HG02571 (cell line): ENCODE measurements at regions not wholly inside any gene's neighbourhood (a gene's known extent, or its start where the extent isn't known, plus 50 kb on each side); places are given as distances from the start of the nearest gene placed in this dataset.
"Not testable (repeated sequence)": the region's sequence is repeated elsewhere in the genome, so short reads cannot be mapped to it uniquely, and the experiment has no call there.

ENCODE experiments used
- ATAC-seq: cut with Tn5 transposase; IDR thresholded peaks from one replicate; pipeline ENCODE4 v1.9.1; 2021; ENCODE audit warnings: mild to moderate bottlenecking, moderate library complexity; ENCODE audit not compliant: unreplicated experiment

GRCh38 chr10:108327706-108328105 lies 1163.2 kb upstream of the SORCS1 start:
- ATAC-seq: no peak

DNA sequence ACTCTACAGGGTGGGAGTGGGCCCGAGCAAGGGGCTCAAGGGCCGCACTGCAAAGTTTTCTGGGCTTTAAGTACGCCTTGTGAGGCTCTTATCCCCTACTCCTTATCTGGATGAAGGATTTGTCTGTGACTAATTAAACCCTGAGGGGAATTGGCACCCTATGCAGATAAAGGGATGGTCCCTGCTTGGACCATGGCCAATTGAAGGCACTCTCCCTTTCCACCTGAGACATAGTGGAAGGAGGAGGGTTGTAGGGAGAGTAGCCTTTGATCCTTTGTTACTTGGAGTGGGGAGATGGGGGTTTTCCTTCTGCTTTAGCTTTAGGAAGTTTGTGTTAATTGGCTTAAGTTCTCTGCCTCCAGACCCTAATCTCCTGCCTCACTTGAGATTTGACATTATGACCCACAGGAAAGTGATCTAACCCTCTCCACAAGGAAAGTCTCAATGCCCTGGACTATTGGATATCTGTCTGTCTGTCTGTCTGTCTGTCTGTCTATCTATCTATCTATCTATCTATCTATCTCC lies 1158.8 kb upstream of the SORCS1 start:
- no peak for ATAC-seq

DNA sequence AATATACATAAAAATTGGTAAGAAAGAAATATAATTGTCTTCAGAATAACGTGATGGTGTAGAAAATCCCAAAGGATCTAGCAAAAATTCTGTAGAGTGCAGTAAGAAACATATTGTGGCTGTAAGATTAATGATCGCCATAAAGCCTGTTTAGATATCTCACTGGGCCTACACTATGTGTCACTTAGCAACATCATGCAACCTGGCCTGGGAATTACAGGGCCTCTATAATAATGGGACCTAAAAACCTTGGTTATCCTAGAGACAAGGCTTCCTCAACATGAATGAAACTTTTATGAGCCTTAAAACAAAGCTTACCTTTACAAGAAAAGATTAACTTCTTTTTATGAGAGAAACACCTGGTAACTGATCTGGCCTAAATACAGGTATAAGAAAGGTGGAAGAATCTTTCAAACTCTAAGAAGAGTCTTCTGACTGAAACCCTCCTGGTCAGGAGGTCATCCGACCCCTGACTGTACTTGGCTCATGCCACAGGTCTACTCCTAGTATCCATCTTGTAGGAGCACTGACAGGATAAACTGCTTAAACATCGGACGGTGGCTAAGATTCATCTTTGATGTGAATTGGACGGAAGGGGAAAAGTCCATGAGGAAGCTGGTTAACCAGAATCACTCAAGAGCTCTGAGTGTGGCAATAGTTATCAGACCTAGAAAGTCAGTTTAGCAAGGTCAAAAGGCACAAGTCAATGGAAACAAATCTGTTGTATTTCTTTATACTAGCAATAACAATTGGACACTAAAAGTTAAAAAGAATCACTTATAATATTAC lies 1155.1 kb upstream of the SORCS1 start:
- no peak for ATAC-seq

DNA sequence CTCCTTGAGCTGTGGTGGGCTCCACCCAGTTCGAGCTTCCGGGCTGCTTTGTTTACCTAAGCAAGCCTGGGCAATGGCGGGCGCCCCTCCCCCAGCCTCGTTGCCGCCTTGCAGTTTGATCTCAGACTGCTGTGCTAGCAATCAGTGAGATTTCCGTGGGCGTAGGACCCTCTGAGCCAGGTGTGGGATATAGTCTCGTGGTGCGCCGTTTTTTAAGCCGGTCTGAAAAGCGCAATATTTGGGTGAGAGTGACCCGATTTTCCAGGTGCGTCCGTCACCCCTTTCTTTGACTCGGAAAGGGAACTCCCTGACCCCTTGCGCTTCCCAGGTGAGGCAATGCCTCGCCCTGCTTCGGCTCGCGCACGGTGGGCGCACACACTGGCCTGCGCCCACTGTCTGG lies 1151.1 kb upstream of the SORCS1 start:
- ATAC-seq: not testable (repeated sequence)

- ATAC-seq: no peak
These were observed 1143.4 kb upstream of the SORCS1 start for GRCh38 chr10:108307925-108308312.

DNA sequence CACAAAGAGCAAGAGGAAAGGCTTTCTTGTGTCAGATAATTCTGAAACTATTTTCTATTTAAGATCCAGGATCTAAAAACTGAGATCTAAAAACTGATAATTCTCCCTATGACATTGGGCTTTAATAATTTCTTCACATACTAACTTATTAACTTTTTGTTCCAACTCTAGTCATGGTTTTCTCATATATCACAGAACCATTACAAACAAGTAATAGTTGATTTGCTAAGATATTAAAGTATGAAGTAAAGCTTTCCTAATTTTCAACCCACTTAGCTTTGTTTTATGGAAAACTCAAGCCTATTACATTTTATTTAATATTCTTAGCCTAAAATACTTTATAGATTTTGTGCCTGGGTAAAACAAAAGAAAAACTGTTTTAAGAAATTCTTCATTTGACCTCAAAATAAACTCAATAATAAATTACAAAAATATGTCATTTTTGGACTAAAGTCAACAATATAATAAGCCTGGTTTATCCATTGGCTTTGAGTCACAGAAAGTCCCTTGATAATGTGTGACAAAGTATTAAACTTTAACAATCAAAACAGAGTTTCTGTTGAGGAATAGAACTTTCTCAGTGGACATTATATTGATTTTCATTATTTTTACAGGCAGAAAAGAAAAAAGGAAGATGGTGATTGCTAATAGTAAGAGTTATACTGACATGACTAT lies 1142.9 kb upstream of the SORCS1 start:
- ATAC-seq: no peak

DNA sequence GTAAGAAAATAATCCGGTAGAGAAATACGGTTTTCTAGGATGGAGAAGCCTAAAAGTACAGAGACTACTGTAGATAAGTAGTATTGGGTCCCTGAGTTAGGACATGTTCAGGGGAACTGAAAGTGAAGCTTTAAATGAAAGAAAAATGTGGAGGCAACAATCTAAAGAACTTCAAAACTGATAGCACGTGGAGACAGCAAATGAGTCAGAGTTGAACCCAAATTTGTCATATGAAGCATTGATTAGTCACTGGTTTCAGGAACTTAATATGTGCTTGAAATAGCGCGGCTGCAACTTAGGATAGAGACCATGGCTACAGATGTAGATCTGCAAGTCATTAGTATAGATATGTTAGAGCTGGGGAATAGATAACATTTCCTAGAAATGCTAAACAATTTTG lies 1138.6 kb upstream of the SORCS1 start:
- ATAC-seq: no peak

- ATAC-seq: no peak
These were observed 1136.5 kb upstream of the SORCS1 start for GRCh38 chr10:108301002-108301401.

DNA sequence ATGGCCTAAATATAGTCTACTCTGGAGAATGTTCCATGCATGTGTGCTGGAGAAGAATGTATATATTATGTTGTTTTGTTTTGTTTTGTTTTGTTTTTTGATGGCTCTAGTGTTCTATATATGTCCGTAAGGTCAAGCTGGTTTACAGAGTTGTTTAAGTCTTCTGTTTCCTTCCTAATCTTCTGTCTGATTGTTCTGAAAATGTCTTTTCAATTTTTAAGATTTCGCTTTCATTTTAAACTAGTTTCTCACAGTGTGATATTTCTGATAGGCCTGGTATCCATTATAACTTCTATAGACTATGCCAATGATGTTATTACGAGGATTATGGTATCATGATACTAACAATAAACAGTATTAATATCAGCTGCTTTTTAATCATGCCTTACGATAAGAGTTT lies 1126.3 kb upstream of the SORCS1 start:
- ATAC-seq: no peak

DNA sequence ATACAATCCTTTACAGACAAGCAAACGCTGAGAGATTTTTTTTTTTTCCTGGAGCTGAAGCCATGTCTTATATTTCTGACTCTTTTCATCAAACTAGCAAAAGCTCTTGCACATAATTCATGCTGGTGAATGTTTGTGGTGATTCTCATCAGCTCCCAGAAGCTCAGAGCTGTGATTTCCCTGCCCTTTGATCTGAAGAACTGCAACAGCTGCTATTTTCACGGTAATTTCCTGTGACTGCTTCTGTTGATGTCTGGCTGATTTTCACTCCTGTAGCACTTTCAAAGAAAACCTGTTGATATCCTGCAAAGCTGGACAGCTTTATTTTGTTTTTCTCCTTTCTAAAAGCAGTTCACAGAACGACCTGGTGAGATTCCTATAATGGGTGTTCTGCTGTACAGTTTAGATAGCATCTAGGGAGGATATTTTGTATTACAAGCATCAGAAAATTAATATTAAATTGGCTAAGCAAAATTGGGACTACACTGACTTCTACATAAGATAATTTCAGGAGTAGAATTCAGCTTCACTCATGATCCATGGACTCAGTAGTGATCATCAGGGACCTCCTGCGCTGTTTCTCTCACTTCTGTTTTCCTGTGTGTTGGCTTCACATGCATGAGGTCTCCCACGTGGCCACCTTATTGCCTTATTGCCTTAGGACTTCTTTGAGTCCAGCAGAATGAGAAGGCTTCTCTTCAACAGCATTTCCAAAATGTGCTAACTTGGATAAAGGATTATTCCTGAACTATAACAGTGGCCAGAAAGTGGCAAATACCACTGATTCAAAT lies 1111.6 kb upstream of the SORCS1 start:
- no peak for ATAC-seq

GRCh38 chr10:108260383-108260906 lies 1095.9 kb upstream of the SORCS1 start:
- no peak for ATAC-seq

- no peak for ATAC-seq
These were observed 1089.6 kb upstream of the SORCS1 start for GRCh38 chr10:108254089-108254488.

GRCh38 chr10:108252771-108253170 lies 1088.3 kb upstream of the SORCS1 start:
- no peak for ATAC-seq

GRCh38 chr10:108250936-108251620 lies 1086.6 kb upstream of the SORCS1 start:
- ATAC-seq: no peak

GRCh38 chr10:108249940-108250339 lies 1085.4 kb upstream of the SORCS1 start:
- ATAC-seq: no peak

DNA sequence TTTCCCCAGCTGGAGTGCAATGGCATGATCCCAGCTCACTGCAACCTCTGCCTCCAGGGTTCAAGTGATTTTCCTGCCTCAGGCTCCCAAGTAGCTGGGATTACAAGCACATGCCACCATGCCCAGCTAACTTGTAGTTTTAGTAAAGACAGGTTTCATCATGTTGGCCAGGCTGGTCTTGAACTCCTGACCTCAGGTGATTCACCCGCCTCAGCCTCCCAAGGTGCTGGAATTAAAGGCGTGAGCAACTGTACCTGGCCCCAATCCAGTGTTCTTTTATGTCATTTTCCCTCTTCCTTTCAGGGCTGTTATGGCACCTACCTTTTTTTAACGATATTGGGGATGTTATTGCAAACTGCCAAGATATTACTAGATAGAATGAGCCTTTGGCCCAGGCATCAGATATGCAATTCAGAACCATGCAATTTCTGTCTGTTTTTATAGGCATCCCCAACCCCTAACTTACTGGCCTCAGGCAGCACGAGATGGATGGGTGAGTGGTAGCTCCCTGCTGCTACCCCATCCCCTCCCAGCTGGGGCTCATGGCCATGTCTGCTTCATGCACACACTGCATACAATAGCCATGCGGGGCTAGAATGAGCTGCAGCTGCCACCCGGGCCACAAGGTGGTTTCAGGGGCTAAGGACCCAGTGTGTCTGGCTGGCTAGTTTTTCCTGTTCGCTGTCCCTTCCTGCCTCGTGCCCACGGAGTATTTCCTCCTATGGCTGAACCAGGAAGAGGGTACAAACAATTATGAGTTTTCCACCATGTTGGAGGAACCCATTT lies 1080.1 kb upstream of the SORCS1 start:
- no peak for ATAC-seq

DNA sequence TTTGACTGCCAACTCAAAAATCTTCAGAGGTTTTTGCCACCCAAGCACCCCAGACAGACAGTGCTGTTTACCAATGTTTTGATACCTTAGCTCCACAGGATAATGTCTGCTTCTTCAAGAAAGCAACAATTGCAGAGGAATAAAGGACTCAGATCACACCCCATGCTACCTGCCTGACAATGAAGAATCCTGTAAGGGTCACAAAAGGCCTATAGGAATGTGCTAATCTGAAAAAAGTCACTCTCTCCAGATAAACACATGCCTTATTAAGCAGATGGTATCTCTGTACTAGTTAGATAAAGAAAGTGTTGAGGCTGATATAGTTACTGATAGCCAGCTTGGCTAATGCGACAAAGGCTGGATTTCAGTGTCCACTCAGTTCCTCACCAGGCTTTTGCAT lies 1076.7 kb upstream of the SORCS1 start:
- ATAC-seq: no peak

- no peak for ATAC-seq
These were observed 1073.8 kb upstream of the SORCS1 start for GRCh38 chr10:108238261-108238660.

GRCh38 chr10:108230478-108231170 lies 1066.1 kb upstream of the SORCS1 start:
- ATAC-seq: no peak
